ENCODE measurements at regions not wholly inside any gene's neighbourhood (a gene's known extent, or its start where the extent isn't known, plus 50 kb on each side); places are given as distances from the start of the nearest gene placed in this dataset.

GRCh38 chr4:38275331-38276100 lies 315.3 kb downstream of the PTTG2 start:
- Histone ChIP-seq H3K4me3 (replicated peaks; ENCODE audit: insufficient read depth, low read length) (no peak overlapping the region), H3K27me3 (ENCODE audit: insufficient read depth, poor library complexity, severe bottlenecking) (no peaks in the 10 kb centered on the region), H3K27ac (replicated peaks) (no peak overlapping the region)
- peak in 1 of 2 experiments; percentile 8 for DNase-seq (ENCODE audit: low read depth in 1 of 2, low spot score in 1 of 2)
- no peak for TF ChIP-seq CTCF (IDR thresholded peaks at IDR 0.05; ENCODE audit: insufficient read depth, low read length)
- TF ChIP-seq POLR2AphosphoS5 (IDR thresholded peaks at IDR 0.05; ENCODE audit: low read depth), result no peak
- no peak for TF ChIP-seq SPI1 (IDR thresholded peaks at IDR 0.05; ENCODE audit: borderline replicate concordance, low read depth)
- no peak for TF ChIP-seq GABPA (IDR thresholded peaks at IDR 0.05; ENCODE audit: low read depth)
- TF ChIP-seq REST (IDR thresholded peaks at IDR 0.05; ENCODE audit: insufficient replicate concordance, low read depth), result no peak

GRCh38 chr4:38278255-38278654 lies 318.1 kb downstream of the PTTG2 start:
- Histone ChIP-seq H3K4me3 (replicated peaks; ENCODE audit: insufficient read depth, low read length) (no peak overlapping the region), H3K27ac (replicated peaks) (no peak overlapping the region), H3K27me3 (ENCODE audit: insufficient read depth, poor library complexity, severe bottlenecking) (no peaks in the 10 kb centered on the region)
- no peak for DNase-seq (ENCODE audit: low read depth in 1 of 2, low spot score in 1 of 2)
- no peak for TF ChIP-seq REST (IDR thresholded peaks at IDR 0.05; ENCODE audit: insufficient replicate concordance, low read depth)
- no peak for TF ChIP-seq SPI1 (IDR thresholded peaks at IDR 0.05; ENCODE audit: borderline replicate concordance, low read depth)
- no peak for TF ChIP-seq GABPA (IDR thresholded peaks at IDR 0.05; ENCODE audit: low read depth)
- TF ChIP-seq CTCF (IDR thresholded peaks at IDR 0.05; ENCODE audit: insufficient read depth, low read length), result no peak
- no peak for TF ChIP-seq POLR2AphosphoS5 (IDR thresholded peaks at IDR 0.05; ENCODE audit: low read depth)

- Histone ChIP-seq H3K27me3 (ENCODE audit: insufficient read depth, poor library complexity, severe bottlenecking) (no peaks in the 10 kb centered on the region), H3K4me3 (replicated peaks; ENCODE audit: insufficient read depth, low read length) (no peak overlapping the region), H3K27ac (replicated peaks) (no peak overlapping the region)
- no peak for TF ChIP-seq POLR2AphosphoS5 (IDR thresholded peaks at IDR 0.05; ENCODE audit: low read depth)
- TF ChIP-seq GABPA (IDR thresholded peaks at IDR 0.05; ENCODE audit: low read depth), result no peak
- TF ChIP-seq CTCF (IDR thresholded peaks at IDR 0.05; ENCODE audit: insufficient read depth, low read length), result no peak
- no peak for TF ChIP-seq REST (IDR thresholded peaks at IDR 0.05; ENCODE audit: insufficient replicate concordance, low read depth)
- no peak for TF ChIP-seq SPI1 (IDR thresholded peaks at IDR 0.05; ENCODE audit: borderline replicate concordance, low read depth)
- DNase-seq (ENCODE audit: low read depth in 1 of 2, low spot score in 1 of 2), result no peak
These were observed 318.9 kb downstream of the PTTG2 start for GRCh38 chr4:38279077-38279476.

Measured in HL-60 (cell line).